ENCODE measurements at regions not wholly inside any gene's neighbourhood (a gene's known extent, or its start where the extent isn't known, plus 50 kb on each side); places are given as distances from the start of the nearest gene placed in this dataset.

- DNase-seq: no peak
These were observed 245.1 kb upstream of the TLE3 start for GRCh38 chr15:70342554-70343548.

- DNase-seq: no peak
These were observed 244.4 kb upstream of the TLE3 start for GRCh38 chr15:70342141-70342540.

- no peak for DNase-seq
These were observed 243.8 kb upstream of the TLE3 start for GRCh38 chr15:70341566-70341965.

- no peak for DNase-seq
These were observed 242.8 kb upstream of the TLE3 start for GRCh38 chr15:70340494-70340870.

GRCh38 chr15:70339571-70340493 lies 242.1 kb upstream of the TLE3 start:
- peak; percentile 86 for DNase-seq

- no peak for DNase-seq
These were observed 239.8 kb upstream of the TLE3 start for GRCh38 chr15:70337277-70338186.

- peak; percentile 36 for DNase-seq
These were observed 238.8 kb upstream of the TLE3 start for GRCh38 chr15:70336425-70337009.

GRCh38 chr15:70334286-70334685 lies 236.6 kb upstream of the TLE3 start:
- DNase-seq: no peak

GRCh38 chr15:70329179-70329578 lies 231.5 kb upstream of the TLE3 start:
- peak; percentile 71 for DNase-seq

- no peak for DNase-seq
These were observed 231.0 kb upstream of the TLE3 start for GRCh38 chr15:70328679-70329115.

- DNase-seq: peak; percentile 56
These were observed 230.3 kb upstream of the TLE3 start for GRCh38 chr15:70327856-70328678.

- DNase-seq: no peak
These were observed 229.7 kb upstream of the TLE3 start for GRCh38 chr15:70327328-70327855.

GRCh38 chr15:70324001-70324974 lies 226.6 kb upstream of the TLE3 start:
- DNase-seq: no peak

- no peak for DNase-seq
These were observed 225.6 kb upstream of the TLE3 start for GRCh38 chr15:70323111-70323851.

GRCh38 chr15:70322051-70322668 lies 224.4 kb upstream of the TLE3 start:
- peak; percentile 63 for DNase-seq

GRCh38 chr15:70321172-70321819 lies 223.6 kb upstream of the TLE3 start:
- no peak for DNase-seq

GRCh38 chr15:70320482-70320881 lies 222.8 kb upstream of the TLE3 start:
- peak; percentile 67 for DNase-seq

GRCh38 chr15:70320077-70320476 lies 222.4 kb upstream of the TLE3 start:
- DNase-seq: no peak
